Parathyroid adenoma (tissue), 2 donors: ENCODE measurements at regions not wholly inside any gene's neighbourhood (a gene's known extent, or its start where the extent isn't known, plus 50 kb on each side); places are given as distances from the start of the nearest gene placed in this dataset.

Source experiments
- H2AFZ ChIP-seq: fragments of 300-600 bp; sonication (generic); one replicate; pipeline ENCODE4 v1.7.0; 2017; ENCODE audit warnings: antibody characterized with exemption, mild to moderate bottlenecking
- H3K27ac ChIP-seq: fragments of 300-600 bp; sonication (generic); one replicate; pipeline ENCODE4 v1.7.0; 2017
- H3K27me3 ChIP-seq: fragments of 300-600 bp; sonication (generic); one replicate; pipeline ENCODE4 v1.7.0; 2017; ENCODE audit warnings: low read length; ENCODE audit not compliant: control insufficient read depth, insufficient read depth
- H3K36me3 ChIP-seq: fragments of 300-600 bp; sonication (generic); one replicate; pipeline ENCODE4 v1.7.0; 2017; ENCODE audit warnings: low read length; ENCODE audit not compliant: control insufficient read depth, insufficient read depth
- H3K4me1 ChIP-seq: fragments of 300-600 bp; sonication (generic); one replicate; pipeline ENCODE4 v1.7.0; 2017; ENCODE audit warnings: control low read depth
- H3K4me2 ChIP-seq: fragments of 300-600 bp; sonication (generic); one replicate; pipeline ENCODE4 v1.7.0; 2017; ENCODE audit warnings: low read length
- H3K4me3 ChIP-seq: fragments of 300-600 bp; sonication (generic); one replicate; pipeline ENCODE4 v1.7.0; 2017; ENCODE audit warnings: low read depth, low read length
- H3K79me2 ChIP-seq: fragments of 300-600 bp; sonication (generic); one replicate; pipeline ENCODE4 v1.7.0; 2017; ENCODE audit warnings: control low read depth
- H3K9ac ChIP-seq: fragments of 300-600 bp; sonication (generic); one replicate; pipeline ENCODE4 v1.7.0; 2017; ENCODE audit warnings: mild to moderate bottlenecking
- H3K9me3 ChIP-seq: fragments of 300-600 bp; sonication (generic); one replicate; pipeline ENCODE4 v1.7.0; 2017; ENCODE audit warnings: low read length; ENCODE audit not compliant: control insufficient read depth
- TF ChIP-seq, protein P1 (sequence below): fragments of 300-600 bp; sonication (generic); IDR thresholded peaks from one replicate; pipeline ENCODE4 v1.7.0; 2017; ENCODE audit warnings: antibody characterized with exemption, mild to moderate bottlenecking
- donor health status: primary hyperparathyroidism.

DNA sequence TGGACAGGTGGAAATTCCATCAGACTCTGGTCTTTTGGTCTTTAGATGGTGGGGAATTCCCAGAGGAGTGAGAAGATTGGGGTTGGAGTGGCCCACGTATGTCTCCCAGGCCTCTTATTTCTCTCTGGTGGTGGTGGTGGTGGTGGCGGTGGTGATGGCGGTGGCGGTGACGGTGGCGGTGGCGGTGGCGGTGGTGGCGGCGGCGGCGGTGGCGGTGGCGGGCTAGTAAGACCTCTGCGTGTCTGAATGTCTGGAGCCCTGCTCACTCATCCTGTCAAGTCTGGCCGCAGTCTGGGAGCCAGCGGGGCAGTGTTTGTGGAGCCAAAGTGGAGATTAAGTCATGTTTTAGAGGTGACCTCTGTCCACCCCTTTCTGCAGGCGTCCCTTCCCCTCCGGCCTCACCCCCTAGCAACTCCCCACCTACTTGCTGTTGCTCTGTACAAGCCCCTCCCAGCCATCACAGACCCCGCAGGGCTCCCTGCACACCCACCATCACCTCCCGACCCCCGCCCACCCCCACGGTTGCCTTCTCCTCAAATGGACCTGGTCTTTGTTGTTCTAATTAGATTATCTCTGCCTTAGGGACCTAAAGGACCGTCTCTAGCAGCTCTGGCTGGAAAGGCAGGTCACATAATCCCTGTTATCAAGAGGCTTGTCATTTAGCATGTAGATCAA is 165.0 kb upstream of the TBX20 start:
- H3K27ac ChIP-seq: no peak overlapping the region
- no peak overlapping the region for H3K9ac ChIP-seq
- H3K79me2 ChIP-seq: no peaks in the 10 kb centered on the region
- TF ChIP-seq, protein P1, sequence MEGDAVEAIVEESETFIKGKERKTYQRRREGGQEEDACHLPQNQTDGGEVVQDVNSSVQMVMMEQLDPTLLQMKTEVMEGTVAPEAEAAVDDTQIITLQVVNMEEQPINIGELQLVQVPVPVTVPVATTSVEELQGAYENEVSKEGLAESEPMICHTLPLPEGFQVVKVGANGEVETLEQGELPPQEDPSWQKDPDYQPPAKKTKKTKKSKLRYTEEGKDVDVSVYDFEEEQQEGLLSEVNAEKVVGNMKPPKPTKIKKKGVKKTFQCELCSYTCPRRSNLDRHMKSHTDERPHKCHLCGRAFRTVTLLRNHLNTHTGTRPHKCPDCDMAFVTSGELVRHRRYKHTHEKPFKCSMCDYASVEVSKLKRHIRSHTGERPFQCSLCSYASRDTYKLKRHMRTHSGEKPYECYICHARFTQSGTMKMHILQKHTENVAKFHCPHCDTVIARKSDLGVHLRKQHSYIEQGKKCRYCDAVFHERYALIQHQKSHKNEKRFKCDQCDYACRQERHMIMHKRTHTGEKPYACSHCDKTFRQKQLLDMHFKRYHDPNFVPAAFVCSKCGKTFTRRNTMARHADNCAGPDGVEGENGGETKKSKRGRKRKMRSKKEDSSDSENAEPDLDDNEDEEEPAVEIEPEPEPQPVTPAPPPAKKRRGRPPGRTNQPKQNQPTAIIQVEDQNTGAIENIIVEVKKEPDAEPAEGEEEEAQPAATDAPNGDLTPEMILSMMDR: no peak
- no peak overlapping the region for H2AFZ ChIP-seq
- no peak overlapping the region for H3K4me3 ChIP-seq
- no peak overlapping the region for H3K4me2 ChIP-seq
- H3K4me1 ChIP-seq: no peaks in the 10 kb centered on the region
- no peaks in the 10 kb centered on the region for H3K36me3 ChIP-seq
- no peaks in the 10 kb centered on the region for H3K9me3 ChIP-seq
- H3K27me3 ChIP-seq: no peaks in the 10 kb centered on the region

DNA sequence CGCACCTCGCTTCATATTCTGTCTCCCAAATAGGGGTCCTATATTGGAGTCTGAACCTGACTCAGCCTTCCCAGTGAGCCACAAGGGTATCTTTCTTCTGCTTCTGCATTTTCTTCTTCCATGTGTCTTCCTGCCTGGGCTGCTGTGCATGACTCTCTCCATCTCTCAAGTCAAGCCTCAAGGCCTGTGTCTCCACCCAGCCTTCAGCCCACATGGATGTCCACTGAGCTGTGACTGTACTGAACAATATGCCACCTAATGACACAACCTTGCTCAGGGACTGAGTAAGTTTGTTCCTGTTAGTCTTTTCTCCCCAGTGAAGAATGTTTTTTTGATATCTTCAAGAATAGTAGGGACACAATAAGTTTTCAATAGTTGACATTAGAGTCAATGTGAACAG is 162.7 kb upstream of the TBX20 start:
- H3K4me1 ChIP-seq: no peaks in the 10 kb centered on the region
- H3K79me2 ChIP-seq: no peaks in the 10 kb centered on the region
- H3K36me3 ChIP-seq: no peaks in the 10 kb centered on the region
- no peak overlapping the region for H2AFZ ChIP-seq
- no peaks in the 10 kb centered on the region for H3K9me3 ChIP-seq
- no peak overlapping the region for H3K4me3 ChIP-seq
- TF ChIP-seq, protein P1: no peak
- no peak overlapping the region for H3K4me2 ChIP-seq
- H3K27me3 ChIP-seq: no peaks in the 10 kb centered on the region
- no peak overlapping the region for H3K9ac ChIP-seq
- H3K27ac ChIP-seq: no peak overlapping the region

DNA sequence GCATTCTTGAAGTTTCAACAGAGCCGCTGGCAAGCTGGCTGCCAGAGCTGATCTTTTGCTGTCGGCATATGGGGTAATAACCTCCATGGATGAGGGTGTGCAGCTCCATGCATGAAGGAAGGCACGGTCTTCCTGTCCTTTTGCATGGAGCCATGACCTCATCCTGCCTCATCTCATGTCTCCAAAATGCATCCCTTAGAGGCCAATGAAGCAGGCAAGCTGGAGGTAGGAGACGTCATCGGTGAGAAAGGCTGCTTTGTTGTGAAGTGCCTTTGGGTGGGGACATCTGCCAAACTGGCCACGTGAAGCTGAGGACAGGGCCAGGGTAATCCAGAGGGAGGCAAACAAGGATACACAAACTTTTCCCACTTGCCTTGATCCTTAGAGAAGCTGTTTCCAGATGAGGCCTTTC is 161.5 kb upstream of the TBX20 start:
- H3K4me2 ChIP-seq: no peak overlapping the region
- no peaks in the 10 kb centered on the region for H3K4me1 ChIP-seq
- no peak overlapping the region for H2AFZ ChIP-seq
- no peaks in the 10 kb centered on the region for H3K27me3 ChIP-seq
- H3K36me3 ChIP-seq: no peaks in the 10 kb centered on the region
- H3K27ac ChIP-seq: no peak overlapping the region
- H3K9me3 ChIP-seq: no peaks in the 10 kb centered on the region
- H3K79me2 ChIP-seq: no peaks in the 10 kb centered on the region
- no peak overlapping the region for H3K9ac ChIP-seq
- TF ChIP-seq, protein P1: no peak
- no peak overlapping the region for H3K4me3 ChIP-seq

DNA sequence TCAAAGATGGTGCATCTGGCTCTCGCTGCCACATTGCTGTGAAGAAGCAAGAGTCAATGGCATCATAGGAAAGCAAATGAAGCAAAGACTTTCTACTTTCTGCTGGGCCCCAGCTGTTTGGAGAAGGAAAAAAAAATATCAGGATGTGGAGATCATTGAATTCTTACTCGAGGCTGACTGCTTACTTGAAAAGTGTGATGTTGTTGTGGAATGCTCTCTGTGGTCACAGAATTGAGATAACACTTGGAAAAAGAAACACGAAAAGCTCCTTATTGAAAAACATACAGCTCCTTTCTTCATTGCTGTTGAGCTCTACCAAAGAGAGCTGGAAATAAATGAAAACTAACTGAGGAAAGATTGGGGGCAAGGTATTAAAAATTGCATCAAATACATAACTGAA is 157.4 kb upstream of the TBX20 start:
- Histone ChIP-seq H3K79me2 (no peaks in the 10 kb centered on the region), H3K27ac (no peak overlapping the region), H3K9ac (no peak overlapping the region), H3K4me1 (no peaks in the 10 kb centered on the region), H2AFZ (no peak overlapping the region), H3K36me3 (no peaks in the 10 kb centered on the region), H3K4me3 (no peak overlapping the region), H3K4me2 (no peak overlapping the region), H3K9me3 (no peaks in the 10 kb centered on the region), H3K27me3 (no peaks in the 10 kb centered on the region)
- TF ChIP-seq, protein P1: no peak

DNA sequence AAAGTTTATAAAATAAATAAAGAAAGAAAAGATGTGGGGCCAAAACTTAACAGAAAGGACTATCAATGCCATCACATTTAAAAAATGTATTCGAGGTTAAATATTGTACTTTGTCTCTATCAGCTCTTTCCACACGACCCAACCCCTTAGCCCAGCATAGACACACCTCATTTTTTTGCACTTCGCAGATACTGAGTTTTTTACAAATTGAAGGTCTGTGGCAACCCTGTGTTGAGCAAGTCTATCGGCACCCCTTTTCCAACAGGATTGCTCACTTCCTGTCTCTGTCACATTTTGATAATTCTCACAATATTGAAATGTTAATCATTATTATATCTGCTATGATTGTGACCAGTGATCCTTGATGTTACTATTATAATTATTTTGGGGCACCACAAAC is 151.6 kb upstream of the TBX20 start:
- H3K9me3 ChIP-seq: no peaks in the 10 kb centered on the region
- H3K4me3 ChIP-seq: no peak overlapping the region
- no peak overlapping the region for H3K4me2 ChIP-seq
- no peaks in the 10 kb centered on the region for H3K4me1 ChIP-seq
- H3K36me3 ChIP-seq: no peaks in the 10 kb centered on the region
- no peaks in the 10 kb centered on the region for H3K27me3 ChIP-seq
- H3K79me2 ChIP-seq: no peaks in the 10 kb centered on the region
- TF ChIP-seq, protein P1: no peak
- H3K27ac ChIP-seq: no peak overlapping the region
- no peak overlapping the region for H3K9ac ChIP-seq
- no peak overlapping the region for H2AFZ ChIP-seq
